Stomach (tissue), 8 donors: ENCODE measurements at regions not wholly inside any gene's neighbourhood (a gene's known extent, or its start where the extent isn't known, plus 50 kb on each side); places are given as distances from the start of the nearest gene placed in this dataset.

Experiments
- DNase-seq, 2 donors: peaks; one replicate each; pipeline versions ENCODE4 v3.0.0 to v3.0.0-alpha.2; 2013 to 2019
- H3K27ac ChIP-seq, 5 donors: fragments of 200-600 bp in 4 of 5; sonication (generic) in 4 of 5; one replicate each; pipeline ENCODE4 v1.5.1; 2013 to 2019; ENCODE audit warnings: mild to moderate bottlenecking in 1 of 5, moderate library complexity in 1 of 5
- H3K27me3 ChIP-seq, 3 donors: fragments of 200-600 bp; sonication (generic); one replicate each; pipeline ENCODE4 v1.5.1; 2017 to 2019; ENCODE audit warnings: mixed run types in 1 of 3
- H3K36me3 ChIP-seq, 4 donors: fragments of 200-600 bp; sonication (generic); 1 replicate in 3 of 4; 2 replicates in 1 of 4; pipeline ENCODE4 v1.5.1; 2016 to 2019
- H3K4me1 ChIP-seq, 4 donors: fragments of 200-600 bp; sonication (generic); one replicate each; pipeline ENCODE4 v1.5.1; 2016 to 2019
- H3K4me3 ChIP-seq, 4 donors: fragments of 200-600 bp; sonication (generic) in 3 of 4; one replicate each; pipeline ENCODE4 v1.5.1; 2016 to 2019; ENCODE audit warnings: mild to moderate bottlenecking in 1 of 4
- H3K9me3 ChIP-seq, 4 donors: fragments of 200-600 bp; sonication (generic); one replicate each; pipeline ENCODE4 v1.5.1; 2016 to 2019
- CTCF ChIP-seq, 7 experiments: fragments of 450-650 bp in 4 of 7; fragments of 200-600 bp in 3 of 7; sonication (generic) in 3 of 7; IDR thresholded peaks; one replicate each; pipeline ENCODE4 v1.5.1; 2016 to 2019; ENCODE audit warnings: antibody characterized with exemption in 7 of 7, control low read depth in 2 of 7, mild to moderate bottlenecking in 1 of 7
- EP300 ChIP-seq: sonication (generic); formaldehyde crosslinking; IDR thresholded peaks from one replicate; pipeline ENCODE4 v1.6.1; 2017; ENCODE audit warnings: antibody characterized with exemption
- POLR2A ChIP-seq, 4 donors: fragments of 450-650 bp; IDR thresholded peaks; one replicate each; pipeline ENCODE4 v1.6.1; 2016; ENCODE audit warnings: antibody characterized with exemption in 4 of 4, control low read depth in 2 of 4, mild to moderate bottlenecking in 1 of 4, moderate library complexity in 1 of 4
- POLR2AphosphoS5 ChIP-seq, 3 donors: sonication (generic); formaldehyde crosslinking; IDR thresholded peaks; one replicate each; pipeline ENCODE4 v1.6.1; 2016; ENCODE audit warnings: antibody characterized with exemption in 3 of 3
- WGBS, 5 donors: extraction: QIAGEN DNeasy Blood & Tissue Kit in 3 of 5; methylation state at CpG; one replicate each; pipeline versions ENCODE4 v1.1.5 to v1.1.7; 2013 to 2018; 5-methylcytosine and 5-hydroxymethylcytosine counted together
- intact Hi-C: fragments of 100-400 bp; cut with DNase I; formaldehyde crosslinking; loops from one replicate; pipeline ENCODE4 v1.15.1; 2023; ENCODE audit warnings: low total_unique reads
- donor health status: healthy with polysubstance abuse.
- donor health status: Bipolar disorder and iron deficiency.
- donor health status: healthy.

DNA sequence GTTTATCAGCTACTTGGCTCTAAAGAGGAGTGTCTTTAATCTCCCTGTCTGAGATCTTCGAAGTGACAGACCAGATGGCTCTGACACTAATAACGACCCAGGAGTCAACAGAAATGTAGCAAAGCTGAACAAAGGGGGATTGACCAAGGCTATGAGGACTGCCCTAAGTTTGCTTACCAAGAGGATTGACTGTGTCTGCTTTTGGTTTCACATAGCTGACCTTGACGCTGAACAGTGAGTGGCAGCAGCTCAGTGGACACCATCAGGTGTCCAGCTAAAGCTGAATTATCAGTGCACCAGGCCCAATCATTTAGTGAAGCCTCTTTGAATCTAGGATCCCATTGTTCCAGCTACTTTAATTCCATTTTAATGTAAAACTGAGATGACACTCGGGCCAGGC, 262.6 kb downstream of the COX7C start:
- no peak for DNase-seq
- Histone ChIP-seq H3K27ac (no peak overlapping the region), H3K36me3 (no peaks in the 10 kb centered on the region), H3K4me1 (no peaks in the 10 kb centered on the region), H3K9me3 (no peaks in the 10 kb centered on the region), H3K27me3 (no peaks in the 10 kb centered on the region), H3K4me3 (no peak overlapping the region)
- TF ChIP-seq EP300 (no peak), POLR2AphosphoS5 (IDR thresholded peaks at IDR 0.05) (no peak), POLR2A (IDR thresholded peaks at IDR 0.05) (no peak), CTCF (IDR thresholded peaks at IDR 0.05) (no peak)
- intact Hi-C loops: no loop called here
- 36 to 53% (median 50%) methylated on average over 3 to 4 of the region's 4 CpGs for WGBS, 5 donors

DNA sequence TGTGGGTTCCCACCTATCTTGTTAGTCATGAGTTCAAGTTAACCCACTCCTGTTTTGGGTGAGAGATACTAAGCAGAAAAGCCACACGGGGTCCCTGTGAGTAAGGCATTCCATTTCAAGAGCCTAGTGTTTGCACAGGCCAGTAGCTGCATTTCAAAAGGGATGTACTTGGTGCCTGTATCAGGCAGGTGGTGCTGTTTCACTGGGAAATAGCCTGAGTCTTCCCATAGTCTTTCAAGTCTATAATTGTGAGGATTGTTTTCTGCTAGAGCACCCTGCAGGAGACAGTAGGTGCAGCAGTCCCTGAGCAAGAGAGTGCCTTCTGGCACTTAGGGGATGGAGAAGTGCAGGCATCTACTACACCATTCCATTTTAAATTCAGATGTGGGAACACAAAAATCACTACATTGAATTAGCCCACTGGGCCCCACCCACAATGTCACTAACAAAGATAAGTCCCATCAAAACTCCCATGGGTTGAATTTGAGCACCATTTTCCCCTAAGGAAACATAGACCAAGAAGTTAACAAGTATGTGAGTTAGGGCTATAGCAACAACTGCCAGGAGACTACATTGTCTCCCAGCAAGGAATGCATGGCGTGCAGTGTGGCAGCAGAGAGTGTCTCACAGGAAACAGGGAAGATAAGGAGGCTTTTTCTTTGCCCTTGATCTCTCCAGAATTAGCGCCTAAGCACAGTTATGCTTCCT, 263.2 kb downstream of the COX7C start:
- Histone ChIP-seq H3K4me3 (no peak overlapping the region), H3K9me3 (no peaks in the 10 kb centered on the region), H3K4me1 (no peaks in the 10 kb centered on the region), H3K27me3 (no peaks in the 10 kb centered on the region), H3K36me3 (no peaks in the 10 kb centered on the region), H3K27ac (no peak overlapping the region)
- peak in 1 of 2 donors; percentile 81 for DNase-seq
- TF ChIP-seq POLR2A (IDR thresholded peaks at IDR 0.05) (no peak), CTCF (IDR thresholded peaks at IDR 0.05) (peak in 4 of 7 experiments; percentile 23 to 47 (median 40))
- intact Hi-C loops: no loop called here
- WGBS, 5 donors: 33 to 59% (median 44%) methylated on average over 3 of the region's 3 CpGs

GRCh38 chr5:86881493-86882090, 263.9 kb downstream of the COX7C start:
- H3K36me3 ChIP-seq: no peaks in the 10 kb centered on the region
- H3K9me3 ChIP-seq: no peaks in the 10 kb centered on the region
- TF ChIP-seq EP300 (no peak), CTCF (IDR thresholded peaks at IDR 0.05) (no peak), POLR2AphosphoS5 (IDR thresholded peaks at IDR 0.05) (no peak)
- no peak overlapping the region for H3K4me3 ChIP-seq
- intact Hi-C loops: no loop called here
- 89 to 95% (median 91%) methylated on average over 1 of the region's 1 CpG for WGBS, 5 donors
- H3K27ac ChIP-seq: no peak overlapping the region
- no peak for DNase-seq
- H3K27me3 ChIP-seq: no peaks in the 10 kb centered on the region
- no peaks in the 10 kb centered on the region for H3K4me1 ChIP-seq

DNA sequence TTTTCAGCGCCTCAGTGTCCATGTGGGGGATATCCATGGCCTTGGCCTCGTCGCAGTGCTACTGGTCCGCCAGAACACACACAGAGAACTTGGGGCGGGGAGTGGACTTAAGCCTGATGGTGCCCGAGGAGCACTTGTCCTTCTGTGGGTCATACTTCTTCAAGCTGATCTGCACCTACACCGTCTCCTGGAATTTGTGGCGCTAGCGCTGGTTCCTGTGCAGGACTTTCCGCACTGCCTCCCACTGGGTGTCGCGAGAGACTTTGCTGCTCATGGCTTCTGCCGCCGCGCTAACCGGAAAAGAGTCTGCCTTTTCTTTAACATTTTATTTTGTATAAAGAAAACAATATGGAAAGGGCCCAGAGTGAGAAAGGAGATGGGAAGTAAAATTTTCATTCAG, 266.9 kb downstream of the COX7C start:
- no peaks in the 10 kb centered on the region for H3K9me3 ChIP-seq
- WGBS, 5 donors: 95 to 97% (median 96%) methylated on average over 16 of the region's 16 CpGs
- H3K27ac ChIP-seq: no peak overlapping the region
- TF ChIP-seq POLR2AphosphoS5 (IDR thresholded peaks at IDR 0.05): no peak
- no peak for TF ChIP-seq POLR2A (IDR thresholded peaks at IDR 0.05)
- no peak for TF ChIP-seq CTCF (IDR thresholded peaks at IDR 0.05)
- no peak for TF ChIP-seq EP300
- H3K27me3 ChIP-seq: no peaks in the 10 kb centered on the region
- intact Hi-C loops: no loop called here
- DNase-seq: no peak
- H3K36me3 ChIP-seq: no peaks in the 10 kb centered on the region
- no peaks in the 10 kb centered on the region for H3K4me1 ChIP-seq
- H3K4me3 ChIP-seq: no peak overlapping the region
